IMR-90 (cell line): ENCODE measurements at regions not wholly inside any gene's neighbourhood (a gene's known extent, or its start where the extent isn't known, plus 50 kb on each side); places are given as distances from the start of the nearest gene placed in this dataset.

Source experiments
- ATAC-seq: fragments of 200-7000 bp; cut with Tn5 transposase; 2 replicates; pipeline ENCODE4 v1.9.1; 2020; ENCODE audit warnings: low read depth, mild to moderate bottlenecking, moderate library complexity
- BruUV-seq: library from RNA; stranded (reverse); fragments of 400-500 nt; replicated peaks from 2 replicates; lab custom pipeline; 2021; lab: Mats Ljungman, UMichigan
- CTCF ChIA-PET: fragments of 300-600 bp; formaldehyde crosslinking; extraction: SDS; loops from one replicate; lab custom pipeline; 2021; ENCODE audit warnings: antibody characterized with exemption; lab: Yijun Ruan, JAX
- POLR2A ChIA-PET: fragments of 300-600 bp; sonication (Branson Sonifier 250); formaldehyde crosslinking; loops from one replicate; lab custom pipeline; 2022; ENCODE audit warnings: antibody characterized with exemption; ENCODE audit not compliant: unreplicated experiment; lab: Charles Lee
- DNase-seq: peaks from one replicate; pipeline ENCODE4 v3.0.0; 2013
- H2AFZ ChIP-seq: replicated peaks from 2 replicates; pipeline ENCODE3; 2013; ENCODE audit warnings: low read length, mild to moderate bottlenecking; ENCODE audit not compliant: poor library complexity
- H2AK5ac ChIP-seq: 2 replicates; pipeline ENCODE4 v1.6.1; 2013; ENCODE audit warnings: low read depth, low read length, inconsistent platforms
- H2AK9ac ChIP-seq: replicated peaks from 2 replicates; pipeline ENCODE3; 2013; ENCODE audit warnings: mild to moderate bottlenecking, low read depth, low read length, moderate library complexity; ENCODE audit not compliant: poor library complexity
- H2BK120ac ChIP-seq: 2 replicates; pipeline ENCODE4 v1.6.1; 2013; ENCODE audit warnings: low read depth, low read length, inconsistent platforms
- H2BK15ac ChIP-seq: 3 replicates; pipeline ENCODE4 v1.6.1; 2013; ENCODE audit warnings: low read depth, low read length, inconsistent platforms
- H2BK20ac ChIP-seq: 2 replicates; pipeline ENCODE4 v1.6.1; 2013; ENCODE audit warnings: low read depth, mild to moderate bottlenecking, inconsistent platforms, low read length, moderate library complexity
- H2BK5ac ChIP-seq: 2 replicates; pipeline ENCODE4 v1.6.1; 2013; ENCODE audit warnings: mild to moderate bottlenecking, low read depth, low read length, inconsistent platforms; ENCODE audit not compliant: poor library complexity, severe bottlenecking
- H3K14ac ChIP-seq: replicated peaks from 2 replicates; pipeline ENCODE4 v1.6.1; 2013; ENCODE audit warnings: low read depth, low read length, inconsistent platforms
- H3K18ac ChIP-seq: 2 replicates; pipeline ENCODE4 v1.6.1; 2013; ENCODE audit warnings: low read depth, low read length, control low read depth
- H3K23ac ChIP-seq: 2 replicates; pipeline ENCODE4 v1.6.1; 2013; ENCODE audit warnings: low read depth, low read length, inconsistent platforms
- H3K27ac ChIP-seq: 2 replicates; pipeline ENCODE4 v1.5.1; 2013; ENCODE audit warnings: mild to moderate bottlenecking, control low read depth, low read length; ENCODE audit not compliant: insufficient read depth
- H3K27me3 ChIP-seq: 2 replicates; pipeline ENCODE4 v1.6.1; 2013; ENCODE audit warnings: low read length; ENCODE audit not compliant: control insufficient read depth, insufficient read depth
- H3K36me3 ChIP-seq: 2 replicates; pipeline ENCODE4 v1.6.1; 2013; ENCODE audit warnings: low read length, mixed read lengths; ENCODE audit not compliant: control insufficient read depth, insufficient read depth
- H3K4ac ChIP-seq: 2 replicates; pipeline ENCODE4 v1.6.1; 2013; ENCODE audit warnings: low read depth, low read length, inconsistent platforms
- H3K4me1 ChIP-seq: 2 replicates; pipeline ENCODE4 v1.6.1; 2013; ENCODE audit warnings: low read length, mixed read lengths; ENCODE audit not compliant: control insufficient read depth, insufficient read depth
- H3K4me2 ChIP-seq: 2 replicates; pipeline ENCODE4 v1.6.1; 2013; ENCODE audit warnings: low read depth, mild to moderate bottlenecking, control low read depth, low read length, moderate library complexity
- H3K4me3 ChIP-seq: 2 replicates; pipeline ENCODE4 v1.5.1; 2013; ENCODE audit warnings: low read depth, mild to moderate bottlenecking, control low read depth, low read length, moderate library complexity; ENCODE audit not compliant: insufficient read depth
- H3K56ac ChIP-seq: 2 replicates; pipeline ENCODE4 v1.6.1; 2013; ENCODE audit warnings: low read length, inconsistent platforms; ENCODE audit not compliant: insufficient read depth; ENCODE audit errors: extremely low read depth
- H3K79me1 ChIP-seq, 2 experiments: 2 replicates each; pipeline ENCODE4 v1.6.1; 2013; ENCODE audit warnings: low read length in 2 of 2, inconsistent platforms in 1 of 2, low read depth in 1 of 2
- H3K9ac ChIP-seq: 2 replicates; pipeline ENCODE4 v1.6.1; 2013; ENCODE audit warnings: low read depth, low read length, control low read depth
- H3K9me1 ChIP-seq: 2 replicates; pipeline ENCODE4 v1.6.1; 2013; ENCODE audit warnings: low read length, inconsistent platforms; ENCODE audit not compliant: insufficient read depth
- H3K9me3 ChIP-seq: 2 replicates; pipeline ENCODE4 v1.6.1; 2013; ENCODE audit warnings: low read length; ENCODE audit not compliant: control insufficient read depth, insufficient read depth
- H4K20me1 ChIP-seq: 2 replicates; pipeline ENCODE4 v1.6.1; 2013; ENCODE audit warnings: low read length, inconsistent platforms; ENCODE audit not compliant: insufficient read depth
- H4K5ac ChIP-seq: 2 replicates; pipeline ENCODE4 v1.6.1; 2013; ENCODE audit warnings: mild to moderate bottlenecking, low read depth, low read length, control low read depth
- H4K8ac ChIP-seq, 2 experiments: 2 replicates each; pipeline ENCODE4 v1.6.1; 2013; ENCODE audit warnings: low read depth in 2 of 2, low read length in 2 of 2, control low read depth in 1 of 2, inconsistent platforms in 1 of 2
- H4K91ac ChIP-seq: 2 replicates; pipeline ENCODE4 v1.6.1; 2013; ENCODE audit warnings: low read depth, low read length, inconsistent platforms; ENCODE audit not compliant: insufficient read depth
- NFE2L2 ChIP-seq: fragments of 150-350 bp; IDR thresholded peaks from 2 replicates; pipeline ENCODE4 v1.6.1; 2016; ENCODE audit warnings: low read depth, mild to moderate bottlenecking, low read length
- RCOR1 ChIP-seq: IDR thresholded peaks from 2 replicates; pipeline ENCODE4 v1.6.1; 2012; ENCODE audit warnings: mild to moderate bottlenecking, low read length, improper control_type of control experiment; ENCODE audit not compliant: insufficient replicate concordance
- WGBS, 2 experiments: methylation state at CpG; one replicate each; pipeline versions ENCODE4 v1.1.5 to v1.1.7; 2013; ENCODE audit warnings: missing lambda C conversion rate in 2 of 2; ENCODE audit not compliant: insufficient read length in 1 of 2; ENCODE audit errors: extremely low coverage in 2 of 2; 5-methylcytosine and 5-hydroxymethylcytosine counted together
- dilution Hi-C: fragments of 300-500 bp; cut with HindIII; formaldehyde crosslinking; loops from one replicate; pipeline ENCODE4 v1.14.3; 2018; ENCODE audit warnings: low sequenced_read_pairs; ENCODE audit not compliant: unreplicated experiment
- in situ Hi-C: fragments of 300-500 bp; cut with MboI; formaldehyde crosslinking; loops from 3 replicates; pipeline ENCODE4 v1.14.3; 2019; ENCODE audit warnings: low sequenced_read_pairs, inconsistent platforms, mixed read lengths
- intact Hi-C: fragments of 100-400 bp; cut with micrococcal nuclease; formaldehyde crosslinking; loops from 2 replicates; pipeline ENCODE4 v1.10.0; 2022

DNA sequence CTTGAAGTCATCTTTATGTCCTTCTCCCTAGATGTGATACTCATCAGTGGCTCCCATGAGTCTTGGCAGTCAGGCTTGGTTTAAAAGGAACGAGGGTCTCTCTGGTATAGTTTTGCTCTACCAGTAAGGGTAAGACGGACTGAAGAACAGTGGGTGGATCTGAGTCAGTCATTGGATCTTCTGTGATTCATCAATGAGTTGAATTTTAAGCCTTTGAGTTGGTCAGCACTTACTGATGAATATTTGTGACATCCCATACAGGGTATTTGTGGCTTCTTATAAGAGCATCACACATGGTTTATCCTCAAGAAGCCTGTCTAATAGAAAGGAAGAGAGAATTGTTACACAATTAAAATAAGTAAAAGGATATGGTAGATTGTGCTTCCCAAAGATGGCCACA is 87.3 kb upstream of the NAMPT start:
- H3K23ac ChIP-seq = no peak overlapping the region
- intact Hi-C loops = no loop called here
- H2AK5ac ChIP-seq = no peak overlapping the region
- no peak overlapping the region for H2BK5ac ChIP-seq
- no CpG with 5 or more reads among the region's 2 CpGs for WGBS, 2 experiments
- no peak overlapping the region for H4K91ac ChIP-seq
- no peak overlapping the region for H3K18ac ChIP-seq
- no peak overlapping the region for H2AFZ ChIP-seq
- ChIA-PET CTCF (no interaction called here), POLR2A (no interaction called here)
- H3K56ac ChIP-seq = no peak overlapping the region
- H3K36me3 ChIP-seq = no peaks in the 10 kb centered on the region
- in situ Hi-C loops = no loop called here
- BruUV-seq = no TSS peak
- no peak overlapping the region for H2BK15ac ChIP-seq
- no peak overlapping the region for H3K14ac ChIP-seq
- no peaks in the 10 kb centered on the region for H3K79me1 ChIP-seq
- H3K9me1 ChIP-seq = 0 out of 2 replicates have a peak, but pooled peaks cover 2% of the 10 kb centered on the region
- no peak overlapping the region for H3K9ac ChIP-seq
- no peak overlapping the region for H2BK120ac ChIP-seq
- peak; percentile 15 for DNase-seq
- H2BK20ac ChIP-seq = no peak overlapping the region
- no peak overlapping the region for H4K8ac ChIP-seq
- no peak overlapping the region for H3K4ac ChIP-seq
- no peak for TF ChIP-seq NFE2L2
- TF ChIP-seq RCOR1 = no peak
- no peak overlapping the region for H3K4me3 ChIP-seq
- no peaks in the 10 kb centered on the region for H3K9me3 ChIP-seq
- H3K4me1 ChIP-seq = no peaks in the 10 kb centered on the region
- dilution Hi-C loops = no loop called here
- no peak overlapping the region for H2AK9ac ChIP-seq
- H3K4me2 ChIP-seq = no peak overlapping the region
- no peaks in the 10 kb centered on the region for H4K20me1 ChIP-seq
- no peak overlapping the region for H3K27ac ChIP-seq
- no peaks in the 10 kb centered on the region; the same call in 1 of the 2 replicates for H3K27me3 ChIP-seq
- no peak for ATAC-seq
- no peak overlapping the region for H4K5ac ChIP-seq
